OCI-LY3 (cell line): ENCODE measurements at regions not wholly inside any gene's neighbourhood (a gene's known extent, or its start where the extent isn't known, plus 50 kb on each side); places are given as distances from the start of the nearest gene placed in this dataset.

Experiments used
- H2AFZ ChIP-seq: fragments of 200-600, 300-600 bp; shearing (Covaris generic); 2 replicates; pipeline ENCODE4 v1.6.0; 2014; ENCODE audit warnings: antibody characterized with exemption, low read depth, low read length
- H3K27ac ChIP-seq: fragments of 200-600, 300-600 bp; sonication (generic); 2 replicates; pipeline ENCODE4 v1.5.1; 2014; ENCODE audit warnings: mild to moderate bottlenecking, low read length, moderate library complexity, mixed read lengths
- H3K27me3 ChIP-seq: fragments of 200-600, 300-600 bp; sonication (generic); 2 replicates; pipeline ENCODE4 v1.6.1; 2014; ENCODE audit warnings: low read depth, low read length, mixed read lengths
- H3K36me3 ChIP-seq: fragments of 200-600, 300-600 bp; sonication (generic); replicated peaks from 2 replicates; pipeline ENCODE3; 2014; ENCODE audit warnings: low read depth, low read length, mixed read lengths
- H3K4me1 ChIP-seq: fragments of 300-600, 200-600 bp; sonication (generic); 2 replicates; pipeline ENCODE4 v1.6.1; 2014; ENCODE audit warnings: low read length, mixed read lengths
- H3K4me2 ChIP-seq: fragments of 200-600, 300-600 bp; sonication (generic); 2 replicates; pipeline ENCODE4 v1.6.1; 2014; ENCODE audit warnings: low read length, mixed read lengths
- H3K4me3 ChIP-seq: fragments of 300-600, 200-600 bp; sonication (generic); 2 replicates; pipeline ENCODE4 v1.5.1; 2014; ENCODE audit warnings: antibody characterized with exemption, mild to moderate bottlenecking, low read length, moderate library complexity
- H3K79me2 ChIP-seq: fragments of 300-600, 200-600 bp; shearing (Covaris generic); 2 replicates; pipeline ENCODE4 v1.6.1; 2014; ENCODE audit warnings: mild to moderate bottlenecking, low read length, mixed read lengths
- H3K9ac ChIP-seq: fragments of 300-600, 200-600 bp; shearing (Covaris generic); 2 replicates; pipeline ENCODE4 v1.6.0; 2014; ENCODE audit warnings: mild to moderate bottlenecking, low read length, moderate library complexity
- H3K9me3 ChIP-seq: fragments of 200-600, 300-600 bp; shearing (Covaris generic); 2 replicates; pipeline ENCODE4 v1.6.1; 2014; ENCODE audit warnings: low read length, mixed read lengths; ENCODE audit not compliant: insufficient read depth
- H4K20me1 ChIP-seq: fragments of 200-600, 300-600 bp; sonication (generic); 2 replicates; pipeline ENCODE4 v1.6.1; 2016; ENCODE audit warnings: low read length, mixed read lengths; ENCODE audit not compliant: insufficient read depth
- CTCF ChIP-seq: fragments of 200-600, 300-600 bp; sonication (generic); IDR thresholded peaks from 2 replicates; pipeline ENCODE4 v1.5.1; 2014; ENCODE audit warnings: antibody characterized with exemption, low read length, low read depth
- EZH2phosphoT487 ChIP-seq: fragments of 200-600 bp; shearing (Covaris generic); IDR thresholded peaks from 2 replicates; pipeline ENCODE4 v1.6.1; 2018; ENCODE audit warnings: antibody characterized with exemption, mixed run types, low read depth

- H3K4me3 ChIP-seq: no peak overlapping the region
- 0 out of 2 replicates have a peak, but pooled peaks cover 2% of the 10 kb centered on the region for H3K27me3 ChIP-seq
- no peaks in the 10 kb centered on the region for H3K36me3 ChIP-seq
- H4K20me1 ChIP-seq: no peaks in the 10 kb centered on the region
- no peak overlapping the region for H3K27ac ChIP-seq
- H2AFZ ChIP-seq: no peak overlapping the region
- TF ChIP-seq CTCF (no peak), EZH2phosphoT487 (no peak)
- no peaks in the 10 kb centered on the region for H3K4me1 ChIP-seq
- H3K4me2 ChIP-seq: no peak overlapping the region
- no peak overlapping the region for H3K9ac ChIP-seq
- no peaks in the 10 kb centered on the region for H3K9me3 ChIP-seq
- H3K79me2 ChIP-seq: no peaks in the 10 kb centered on the region
Measured at GRCh38 chr16:55217392-55217791, 106.6 kb upstream of the IRX6 start.

GRCh38 chr16:55221836-55222235, 102.2 kb upstream of the IRX6 start:
- Histone ChIP-seq H3K79me2 (no peaks in the 10 kb centered on the region), H3K9ac (no peak overlapping the region), H3K27me3 (no peaks in the 10 kb centered on the region), H2AFZ (no peak overlapping the region), H3K4me2 (no peak overlapping the region), H3K4me1 (no peaks in the 10 kb centered on the region), H3K4me3 (no peak overlapping the region), H3K9me3 (peaks cover 5% of the 10 kb centered on the region; the same call in 1 of the 2 replicates), H4K20me1 (no peaks in the 10 kb centered on the region), H3K27ac (no peak overlapping the region), H3K36me3 (no peaks in the 10 kb centered on the region)
- no peak for TF ChIP-seq EZH2phosphoT487
- no peak for TF ChIP-seq CTCF

GRCh38 chr16:55222486-55222885, 101.5 kb upstream of the IRX6 start:
- Histone ChIP-seq H3K79me2 (no peaks in the 10 kb centered on the region), H3K27ac (no peak overlapping the region), H3K4me1 (no peaks in the 10 kb centered on the region), H4K20me1 (no peaks in the 10 kb centered on the region), H3K27me3 (no peaks in the 10 kb centered on the region), H3K4me2 (no peak overlapping the region), H3K36me3 (no peaks in the 10 kb centered on the region), H3K4me3 (no peak overlapping the region), H3K9ac (no peak overlapping the region), H3K9me3 (peaks cover 5% of the 10 kb centered on the region; the same call in 1 of the 2 replicates), H2AFZ (no peak overlapping the region)
- TF ChIP-seq CTCF (no peak), EZH2phosphoT487 (no peak)

GRCh38 chr16:55225972-55226542, 97.9 kb upstream of the IRX6 start:
- Histone ChIP-seq H3K9ac (no peak overlapping the region), H3K79me2 (no peaks in the 10 kb centered on the region), H3K4me1 (no peaks in the 10 kb centered on the region), H3K9me3 (peaks cover 5% of the 10 kb centered on the region; the same call in 1 of the 2 replicates), H3K4me3 (no peak overlapping the region), H3K36me3 (no peaks in the 10 kb centered on the region), H2AFZ (no peak overlapping the region), H3K27ac (no peak overlapping the region), H3K27me3 (no peaks in the 10 kb centered on the region), H4K20me1 (no peaks in the 10 kb centered on the region), H3K4me2 (no peak overlapping the region)
- TF ChIP-seq EZH2phosphoT487: no peak
- no peak for TF ChIP-seq CTCF
